ENCODE measurements at regions not wholly inside any gene's neighbourhood (a gene's known extent, or its start where the extent isn't known, plus 50 kb on each side); places are given as distances from the start of the nearest gene placed in this dataset.

DNA sequence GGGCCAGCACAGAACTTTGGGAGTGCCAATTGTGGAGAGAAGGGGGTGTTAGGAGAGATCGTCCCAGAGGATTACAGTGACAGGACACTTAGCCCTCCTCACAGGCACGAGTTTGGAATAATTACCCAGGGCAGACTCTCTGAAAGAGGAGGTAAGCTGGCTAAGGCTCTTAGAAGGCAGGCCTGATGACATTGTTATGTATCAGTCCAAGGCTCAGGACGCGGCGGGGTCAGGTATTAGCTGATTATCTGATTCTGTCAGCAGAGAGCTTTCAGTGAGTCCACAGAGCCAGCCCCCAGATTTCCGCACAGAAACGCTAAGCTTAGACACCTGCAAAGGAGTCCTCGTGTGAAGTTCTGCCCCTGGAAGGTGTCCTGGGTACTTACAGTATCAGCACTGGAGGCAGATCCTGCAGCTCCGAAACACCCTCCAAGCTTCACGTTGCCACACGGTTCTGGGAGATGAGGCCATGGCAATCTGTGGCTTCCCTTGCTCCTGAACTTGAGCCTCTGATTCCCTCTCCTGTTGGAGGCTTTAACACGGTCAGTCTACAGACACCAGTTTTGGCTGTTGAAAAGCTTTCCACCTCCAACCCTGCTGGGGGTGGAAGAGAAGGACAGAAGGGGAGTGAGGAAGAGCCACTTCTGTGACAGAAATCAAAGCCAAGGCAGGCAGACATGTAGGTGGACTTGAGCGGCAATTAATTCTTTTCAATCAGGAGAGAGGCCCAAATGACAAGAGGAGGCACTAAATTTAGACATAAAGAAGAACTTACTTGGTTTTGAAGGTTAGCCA lies 123.6 kb upstream of the CADM1 start:
- H3K9me3 Mint-ChIP-seq, result no peaks in the 10 kb centered on the region
- 81% methylated on average over 13 of the region's 13 CpGs for WGBS (ENCODE audit: insufficient coverage)
- H3K36me3 ChIP-seq (ENCODE audit: control insufficient read depth, insufficient read depth, low read length), result no peaks in the 10 kb centered on the region

DNA sequence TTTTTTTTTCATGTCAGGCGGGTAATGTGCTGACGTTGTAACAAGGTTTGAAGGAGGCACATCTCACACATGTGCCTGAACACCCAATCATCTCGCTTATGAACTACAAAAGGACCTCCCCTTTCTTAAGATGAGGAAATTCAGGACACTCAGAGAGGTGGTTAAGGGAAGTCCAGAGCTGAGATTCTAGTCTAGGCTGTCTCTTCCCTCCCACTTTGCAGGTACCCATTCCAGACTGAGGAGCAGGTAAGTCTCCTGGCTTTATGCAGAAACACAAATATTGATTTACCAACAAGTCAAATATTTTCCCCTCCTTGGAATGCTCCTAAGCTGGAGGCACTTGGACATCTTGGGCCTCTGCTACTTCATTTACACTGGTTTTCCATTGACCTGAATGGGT lies 122.9 kb upstream of the CADM1 start:
- Mint-ChIP-seq H3K27me3 (ENCODE audit: low read depth in 2 of 2) (peaks cover 8 to 9% of the 10 kb centered on the region in 2 donors), H3K9me3 (no peaks in the 10 kb centered on the region), H3K4me1 (no peaks in the 10 kb centered on the region), H3K4me3 (no peak overlapping the region), H3K27ac (no peak overlapping the region), H3K36me3 (no peaks in the 10 kb centered on the region)
- Histone ChIP-seq H3K36me3 (ENCODE audit: control insufficient read depth, insufficient read depth, low read length) (no peaks in the 10 kb centered on the region), H3K4me3 (ENCODE audit: low read length) (no peak overlapping the region), H3K27me3 (ENCODE audit: control insufficient read depth, insufficient read depth, low read length) (no peaks in the 10 kb centered on the region), H3K27ac (ENCODE audit: low read length) (no peak overlapping the region), H3K9me3 (ENCODE audit: control insufficient read depth, insufficient read depth, low read length) (no peaks in the 10 kb centered on the region), H3K4me1 (ENCODE audit: control insufficient read depth, insufficient read depth, low read length) (no peaks in the 10 kb centered on the region)
- WGBS (ENCODE audit: insufficient coverage), result 93% methylated on average over 3 of the region's 3 CpGs
- DNase-seq (no peak), ATAC-seq (no peak)
- intact Hi-C loops (cut with micrococcal nuclease), result no loop called here
- TF ChIP-seq, protein P1, sequence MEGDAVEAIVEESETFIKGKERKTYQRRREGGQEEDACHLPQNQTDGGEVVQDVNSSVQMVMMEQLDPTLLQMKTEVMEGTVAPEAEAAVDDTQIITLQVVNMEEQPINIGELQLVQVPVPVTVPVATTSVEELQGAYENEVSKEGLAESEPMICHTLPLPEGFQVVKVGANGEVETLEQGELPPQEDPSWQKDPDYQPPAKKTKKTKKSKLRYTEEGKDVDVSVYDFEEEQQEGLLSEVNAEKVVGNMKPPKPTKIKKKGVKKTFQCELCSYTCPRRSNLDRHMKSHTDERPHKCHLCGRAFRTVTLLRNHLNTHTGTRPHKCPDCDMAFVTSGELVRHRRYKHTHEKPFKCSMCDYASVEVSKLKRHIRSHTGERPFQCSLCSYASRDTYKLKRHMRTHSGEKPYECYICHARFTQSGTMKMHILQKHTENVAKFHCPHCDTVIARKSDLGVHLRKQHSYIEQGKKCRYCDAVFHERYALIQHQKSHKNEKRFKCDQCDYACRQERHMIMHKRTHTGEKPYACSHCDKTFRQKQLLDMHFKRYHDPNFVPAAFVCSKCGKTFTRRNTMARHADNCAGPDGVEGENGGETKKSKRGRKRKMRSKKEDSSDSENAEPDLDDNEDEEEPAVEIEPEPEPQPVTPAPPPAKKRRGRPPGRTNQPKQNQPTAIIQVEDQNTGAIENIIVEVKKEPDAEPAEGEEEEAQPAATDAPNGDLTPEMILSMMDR (IDR thresholded peaks at IDR 0.05), result no peak

More for the DNA sequence above, 123.6 kb upstream of the CADM1 start:
- Mint-ChIP-seq H3K36me3 (no peaks in the 10 kb centered on the region), H3K4me1 (no peaks in the 10 kb centered on the region), H3K4me3 (no peak overlapping the region), H3K27me3 (ENCODE audit: low read depth in 2 of 2) (peaks cover 8 to 11% of the 10 kb centered on the region in 2 donors), H3K27ac (no peak overlapping the region)
- TF ChIP-seq, protein P1 (IDR thresholded peaks at IDR 0.05), result no peak
- no peaks in the 10 kb centered on the region for H3K9me3 ChIP-seq (ENCODE audit: control insufficient read depth, insufficient read depth, low read length)
- H3K27ac ChIP-seq (ENCODE audit: low read length), result no peak overlapping the region
- ATAC-seq, result no peak
- intact Hi-C loops (cut with micrococcal nuclease), result no loop called here
- no peak overlapping the region for H3K4me3 ChIP-seq (ENCODE audit: low read length)
- no peaks in the 10 kb centered on the region for H3K27me3 ChIP-seq (ENCODE audit: control insufficient read depth, insufficient read depth, low read length)
- no peaks in the 10 kb centered on the region for H3K4me1 ChIP-seq (ENCODE audit: control insufficient read depth, insufficient read depth, low read length)
- DNase-seq, result no peak

DNA sequence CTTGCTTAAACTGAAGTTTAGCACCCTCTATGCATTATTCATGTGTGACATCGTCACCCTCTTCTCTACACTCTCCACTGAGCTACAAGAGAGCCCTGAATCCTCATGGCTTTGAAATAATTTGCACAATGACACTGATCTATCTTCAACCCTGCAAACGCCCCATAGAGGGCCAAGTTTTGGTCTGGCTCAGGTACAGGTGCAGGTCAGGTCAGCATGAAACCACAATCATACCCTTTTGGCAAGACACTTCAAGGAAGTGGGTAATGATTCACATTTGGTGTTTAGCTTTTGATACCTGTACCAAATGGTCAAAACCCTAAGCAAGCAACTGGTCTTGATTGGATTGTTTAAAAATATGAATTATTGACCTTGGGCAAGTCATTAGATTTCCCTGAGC lies 122.2 kb upstream of the CADM1 start:
- WGBS (ENCODE audit: insufficient coverage), result 70% methylated on average over 2 of the region's 2 CpGs
- H3K36me3 Mint-ChIP-seq, result no peaks in the 10 kb centered on the region
- no peak for ATAC-seq
- DNase-seq, result no peak
- H3K4me3 Mint-ChIP-seq, result no peak overlapping the region
- H3K27me3 Mint-ChIP-seq (ENCODE audit: low read depth in 2 of 2), result peaks cover 8% of the 10 kb centered on the region in 2 donors
- H3K4me1 Mint-ChIP-seq, result no peaks in the 10 kb centered on the region
- H3K27ac Mint-ChIP-seq, result no peak overlapping the region
- intact Hi-C loops (cut with micrococcal nuclease), result no loop called here
- H3K9me3 Mint-ChIP-seq, result no peaks in the 10 kb centered on the region
- Histone ChIP-seq H3K36me3 (ENCODE audit: control insufficient read depth, insufficient read depth, low read length) (no peaks in the 10 kb centered on the region), H3K4me1 (ENCODE audit: control insufficient read depth, insufficient read depth, low read length) (no peaks in the 10 kb centered on the region), H3K27ac (ENCODE audit: low read length) (no peak overlapping the region), H3K27me3 (ENCODE audit: control insufficient read depth, insufficient read depth, low read length) (no peaks in the 10 kb centered on the region), H3K9me3 (ENCODE audit: control insufficient read depth, insufficient read depth, low read length) (no peaks in the 10 kb centered on the region), H3K4me3 (ENCODE audit: low read length) (no peak overlapping the region)
- TF ChIP-seq, protein P1 (IDR thresholded peaks at IDR 0.05), result no peak

DNA sequence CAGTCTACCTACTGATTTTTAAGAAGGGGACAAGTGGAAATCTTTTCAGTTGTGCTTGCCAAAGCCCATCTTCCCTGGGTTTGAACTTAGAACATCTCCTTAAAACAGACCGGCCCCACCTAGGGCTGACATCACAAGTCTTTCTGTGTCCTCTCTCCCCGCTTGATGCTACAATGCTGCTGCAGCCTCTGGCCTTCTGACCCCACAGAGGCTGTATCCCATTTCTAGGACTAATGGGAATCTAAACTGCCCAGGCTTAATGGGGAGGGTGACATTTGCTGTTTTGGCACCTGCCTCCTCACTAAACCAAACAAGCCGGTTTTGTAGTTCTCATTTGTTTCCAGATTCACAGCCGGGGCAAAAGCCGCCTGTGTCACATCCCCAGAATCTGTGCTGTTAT lies 121.3 kb upstream of the CADM1 start:
- ATAC-seq (no peak), DNase-seq (no peak)
- no peaks in the 10 kb centered on the region for H3K9me3 ChIP-seq (ENCODE audit: control insufficient read depth, insufficient read depth, low read length)
- H3K4me3 Mint-ChIP-seq, result no peak overlapping the region
- TF ChIP-seq, protein P1 (IDR thresholded peaks at IDR 0.05), result no peak
- 79% methylated on average over 5 of the region's 5 CpGs for WGBS (ENCODE audit: insufficient coverage)
- intact Hi-C loops (cut with micrococcal nuclease), result no loop called here
- H3K27me3 Mint-ChIP-seq (ENCODE audit: low read depth in 2 of 2), result peaks cover 8 to 9% of the 10 kb centered on the region in 2 donors
- H3K27me3 ChIP-seq (ENCODE audit: control insufficient read depth, insufficient read depth, low read length), result no peaks in the 10 kb centered on the region
- no peak overlapping the region for H3K27ac Mint-ChIP-seq
- no peaks in the 10 kb centered on the region for H3K4me1 Mint-ChIP-seq
- H3K27ac ChIP-seq (ENCODE audit: low read length), result no peak overlapping the region
- no peaks in the 10 kb centered on the region for H3K9me3 Mint-ChIP-seq
- H3K36me3 Mint-ChIP-seq, result no peaks in the 10 kb centered on the region
- no peaks in the 10 kb centered on the region for H3K4me1 ChIP-seq (ENCODE audit: control insufficient read depth, insufficient read depth, low read length)
- H3K4me3 ChIP-seq (ENCODE audit: low read length), result no peak overlapping the region
- no peaks in the 10 kb centered on the region for H3K36me3 ChIP-seq (ENCODE audit: control insufficient read depth, insufficient read depth, low read length)
